ENCODE measurements at regions not wholly inside any gene's neighbourhood (a gene's known extent, or its start where the extent isn't known, plus 50 kb on each side); places are given as distances from the start of the nearest gene placed in this dataset.

- no peak for TF ChIP-seq POLR2A (IDR thresholded peaks at IDR 0.05)
- TF ChIP-seq, protein P1, sequence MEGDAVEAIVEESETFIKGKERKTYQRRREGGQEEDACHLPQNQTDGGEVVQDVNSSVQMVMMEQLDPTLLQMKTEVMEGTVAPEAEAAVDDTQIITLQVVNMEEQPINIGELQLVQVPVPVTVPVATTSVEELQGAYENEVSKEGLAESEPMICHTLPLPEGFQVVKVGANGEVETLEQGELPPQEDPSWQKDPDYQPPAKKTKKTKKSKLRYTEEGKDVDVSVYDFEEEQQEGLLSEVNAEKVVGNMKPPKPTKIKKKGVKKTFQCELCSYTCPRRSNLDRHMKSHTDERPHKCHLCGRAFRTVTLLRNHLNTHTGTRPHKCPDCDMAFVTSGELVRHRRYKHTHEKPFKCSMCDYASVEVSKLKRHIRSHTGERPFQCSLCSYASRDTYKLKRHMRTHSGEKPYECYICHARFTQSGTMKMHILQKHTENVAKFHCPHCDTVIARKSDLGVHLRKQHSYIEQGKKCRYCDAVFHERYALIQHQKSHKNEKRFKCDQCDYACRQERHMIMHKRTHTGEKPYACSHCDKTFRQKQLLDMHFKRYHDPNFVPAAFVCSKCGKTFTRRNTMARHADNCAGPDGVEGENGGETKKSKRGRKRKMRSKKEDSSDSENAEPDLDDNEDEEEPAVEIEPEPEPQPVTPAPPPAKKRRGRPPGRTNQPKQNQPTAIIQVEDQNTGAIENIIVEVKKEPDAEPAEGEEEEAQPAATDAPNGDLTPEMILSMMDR (IDR thresholded peaks at IDR 0.05): no peak
Observed at GRCh38 chr12:104887452-104887851, 70.6 kb downstream of the SLC41A2 start.
